ENCODE measurements at regions not wholly inside any gene's neighbourhood (a gene's known extent, or its start where the extent isn't known, plus 50 kb on each side); places are given as distances from the start of the nearest gene placed in this dataset.

- Mint-ChIP-seq H3K4me1 (peaks cover 19 to 30% (median 23%) of the 10 kb centered on the region in 4 donors), H3K4me3 (no peak overlapping the region), H3K27me3 (peaks cover 10% of the 10 kb centered on the region), H3K36me3 (no peaks in the 10 kb centered on the region), H3K27ac (no peak overlapping the region), H3K9me3 (no peaks in the 10 kb centered on the region)
- no peaks in the 10 kb centered on the region for H3K36me3 ChIP-seq (ENCODE audit: control insufficient read depth, insufficient read depth, low read length)
- H3K4me3 ChIP-seq (ENCODE audit: low read depth, low read length): no peak overlapping the region
- DNase-seq (no peak), ATAC-seq (ENCODE audit: low read depth in 2 of 2) (no peak)
- H3K27ac ChIP-seq (ENCODE audit: insufficient read depth, low read length, poor library complexity, severe bottlenecking): no peak overlapping the region
- no peaks in the 10 kb centered on the region for H3K9me3 ChIP-seq (ENCODE audit: control insufficient read depth in 2 of 2, low read length in 2 of 2)
- H3K4me1 ChIP-seq (ENCODE audit: control insufficient read depth, insufficient read depth, low read length, poor library complexity, severe bottlenecking): peaks cover 12% of the 10 kb centered on the region
- no peaks in the 10 kb centered on the region for H3K27me3 ChIP-seq (ENCODE audit: control insufficient read depth, insufficient read depth, low read length)
Measured at GRCh38 chr3:106339551-106339950, 470.7 kb upstream of the CBLB start.

DNA sequence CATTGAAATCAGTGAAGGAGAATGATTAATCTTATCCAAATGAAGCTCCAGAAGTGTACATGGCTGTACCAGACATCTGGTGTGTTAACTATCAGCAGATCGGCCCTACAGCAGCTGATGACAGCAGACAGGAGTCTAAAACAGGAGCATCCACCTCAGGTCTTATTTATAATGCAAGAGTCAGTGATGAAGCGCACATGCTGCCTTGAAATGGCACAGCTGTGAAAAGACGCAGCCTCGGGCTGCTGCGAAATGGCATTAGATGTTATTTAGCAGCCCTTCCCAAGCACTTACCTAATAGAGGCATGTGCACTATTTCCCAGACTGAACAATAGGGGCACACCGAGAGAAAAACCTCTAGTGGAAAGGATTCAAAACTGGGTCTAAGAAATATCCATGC lies 472.3 kb upstream of the CBLB start:
- no peak overlapping the region for H3K27ac Mint-ChIP-seq
- peaks cover 10% of the 10 kb centered on the region for H3K27me3 Mint-ChIP-seq
- H3K4me3 Mint-ChIP-seq: no peak overlapping the region
- no peaks in the 10 kb centered on the region for H3K36me3 Mint-ChIP-seq
- no peak for DNase-seq
- H3K9me3 ChIP-seq (ENCODE audit: control insufficient read depth in 2 of 2, low read length in 2 of 2): no peaks in the 10 kb centered on the region
- H3K27ac ChIP-seq (ENCODE audit: insufficient read depth, low read length, poor library complexity, severe bottlenecking): no peak overlapping the region
- peaks cover 12% of the 10 kb centered on the region for H3K4me1 ChIP-seq (ENCODE audit: control insufficient read depth, insufficient read depth, low read length, poor library complexity, severe bottlenecking)
- no peaks in the 10 kb centered on the region for H3K27me3 ChIP-seq (ENCODE audit: control insufficient read depth, insufficient read depth, low read length)
- H3K9me3 Mint-ChIP-seq: no peaks in the 10 kb centered on the region
- H3K4me1 Mint-ChIP-seq: peaks cover 14 to 23% (median 17%) of the 10 kb centered on the region in 4 donors
- no peak for ATAC-seq (ENCODE audit: low read depth in 2 of 2)
- no peaks in the 10 kb centered on the region for H3K36me3 ChIP-seq (ENCODE audit: control insufficient read depth, insufficient read depth, low read length)
- no peak overlapping the region for H3K4me3 ChIP-seq (ENCODE audit: low read depth, low read length)

DNA sequence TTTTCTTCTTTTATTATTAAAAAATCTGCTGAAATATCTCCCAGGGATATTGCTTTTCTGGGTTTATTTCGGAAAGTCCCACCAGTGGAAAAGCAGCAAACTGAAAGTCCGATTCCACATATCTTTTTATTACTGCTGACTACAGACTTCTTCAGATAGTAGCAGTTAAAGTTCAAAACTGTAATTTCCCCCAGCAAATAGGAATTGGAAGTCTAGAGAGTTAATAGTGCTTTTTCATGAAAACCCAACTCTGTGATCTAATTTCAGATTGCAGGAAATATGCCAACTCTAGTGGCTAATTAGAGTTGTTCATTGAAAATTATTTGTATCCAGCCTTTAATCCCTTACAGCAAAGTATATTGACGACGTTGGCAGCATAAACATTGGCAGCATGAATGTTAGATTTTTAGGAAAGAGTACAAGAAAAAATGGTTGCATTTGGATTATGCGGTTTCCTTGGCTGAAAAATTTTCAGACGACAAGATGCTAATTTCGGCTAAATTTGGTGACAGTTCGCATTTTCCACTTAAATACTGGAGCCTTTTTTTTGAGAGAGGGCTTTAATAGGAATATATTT lies 472.9 kb upstream of the CBLB start:
- Histone ChIP-seq H3K27ac (ENCODE audit: insufficient read depth, low read length, poor library complexity, severe bottlenecking) (no peak overlapping the region), H3K27me3 (ENCODE audit: control insufficient read depth, insufficient read depth, low read length) (no peaks in the 10 kb centered on the region), H3K9me3 (ENCODE audit: control insufficient read depth in 2 of 2, low read length in 2 of 2) (no peaks in the 10 kb centered on the region), H3K36me3 (ENCODE audit: control insufficient read depth, insufficient read depth, low read length) (no peaks in the 10 kb centered on the region), H3K4me3 (ENCODE audit: low read depth, low read length) (no peak overlapping the region), H3K4me1 (ENCODE audit: control insufficient read depth, insufficient read depth, low read length, poor library complexity, severe bottlenecking) (peaks cover 12% of the 10 kb centered on the region)
- Mint-ChIP-seq H3K9me3 (no peaks in the 10 kb centered on the region), H3K27me3 (peaks cover 10% of the 10 kb centered on the region), H3K36me3 (no peaks in the 10 kb centered on the region), H3K4me1 (peaks cover 11 to 19% (median 16%) of the 10 kb centered on the region in 4 donors), H3K27ac (no peak overlapping the region), H3K4me3 (no peak overlapping the region)
- ATAC-seq (ENCODE audit: low read depth in 2 of 2): no peak
- no peak for DNase-seq

DNA sequence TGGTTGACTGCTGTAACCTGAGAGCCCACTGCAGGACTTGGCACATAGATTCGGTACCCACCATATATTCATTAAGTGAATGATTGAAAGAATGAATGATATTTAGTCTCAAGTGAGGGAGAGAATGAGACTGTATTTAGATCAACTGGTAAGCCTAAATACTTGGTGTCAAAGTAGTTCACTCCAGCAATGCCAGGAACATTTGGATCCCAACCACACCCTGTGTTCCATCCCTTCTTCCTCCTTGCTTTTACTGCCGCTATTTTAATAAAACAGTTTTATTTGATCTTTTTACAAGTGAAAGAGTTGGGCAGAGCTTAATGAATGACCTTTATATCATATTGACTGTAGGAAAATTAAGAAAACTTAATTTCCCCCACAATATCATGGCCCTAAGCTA lies 473.6 kb upstream of the CBLB start:
- H3K4me3 ChIP-seq (ENCODE audit: low read depth, low read length): no peak overlapping the region
- ATAC-seq (ENCODE audit: low read depth in 2 of 2) (no peak), DNase-seq (no peak)
- no peaks in the 10 kb centered on the region for H3K9me3 Mint-ChIP-seq
- peaks cover 11 to 19% (median 15%) of the 10 kb centered on the region in 4 donors for H3K4me1 Mint-ChIP-seq
- no peak overlapping the region for H3K27ac ChIP-seq (ENCODE audit: insufficient read depth, low read length, poor library complexity, severe bottlenecking)
- no peaks in the 10 kb centered on the region for H3K9me3 ChIP-seq (ENCODE audit: control insufficient read depth in 2 of 2, low read length in 2 of 2)
- no peaks in the 10 kb centered on the region for H3K36me3 Mint-ChIP-seq
- H3K36me3 ChIP-seq (ENCODE audit: control insufficient read depth, insufficient read depth, low read length): no peaks in the 10 kb centered on the region
- no peak overlapping the region for H3K4me3 Mint-ChIP-seq
- H3K27ac Mint-ChIP-seq: no peak overlapping the region
- peaks cover 12% of the 10 kb centered on the region for H3K4me1 ChIP-seq (ENCODE audit: control insufficient read depth, insufficient read depth, low read length, poor library complexity, severe bottlenecking)
- H3K27me3 ChIP-seq (ENCODE audit: control insufficient read depth, insufficient read depth, low read length): no peaks in the 10 kb centered on the region
- H3K27me3 Mint-ChIP-seq: peaks cover 10% of the 10 kb centered on the region

GRCh38 chr3:106343811-106344210 lies 475.0 kb upstream of the CBLB start:
- no peaks in the 10 kb centered on the region for H3K27me3 ChIP-seq (ENCODE audit: control insufficient read depth, insufficient read depth, low read length)
- no peak overlapping the region for H3K27ac ChIP-seq (ENCODE audit: insufficient read depth, low read length, poor library complexity, severe bottlenecking)
- H3K4me1 Mint-ChIP-seq: peaks cover 0 to 14% (median 5%) of the 10 kb centered on the region in 4 donors
- peaks cover under 1% of the 10 kb centered on the region for H3K4me1 ChIP-seq (ENCODE audit: control insufficient read depth, insufficient read depth, low read length, poor library complexity, severe bottlenecking)
- no peaks in the 10 kb centered on the region for H3K9me3 ChIP-seq (ENCODE audit: control insufficient read depth in 2 of 2, low read length in 2 of 2)
- H3K27ac Mint-ChIP-seq: no peak overlapping the region
- H3K36me3 Mint-ChIP-seq: no peaks in the 10 kb centered on the region
- H3K36me3 ChIP-seq (ENCODE audit: control insufficient read depth, insufficient read depth, low read length): no peaks in the 10 kb centered on the region
- H3K27me3 Mint-ChIP-seq: peaks cover 10% of the 10 kb centered on the region
- H3K9me3 Mint-ChIP-seq: no peaks in the 10 kb centered on the region
- DNase-seq: no peak
- H3K4me3 Mint-ChIP-seq: no peak overlapping the region
- no peak for ATAC-seq (ENCODE audit: low read depth in 2 of 2)
- H3K4me3 ChIP-seq (ENCODE audit: low read depth, low read length): no peak overlapping the region

- Histone ChIP-seq H3K27ac (ENCODE audit: insufficient read depth, low read length, poor library complexity, severe bottlenecking) (no peak overlapping the region), H3K9me3 (ENCODE audit: control insufficient read depth in 2 of 2, low read length in 2 of 2) (no peaks in the 10 kb centered on the region), H3K27me3 (ENCODE audit: control insufficient read depth, insufficient read depth, low read length) (no peaks in the 10 kb centered on the region), H3K4me1 (ENCODE audit: control insufficient read depth, insufficient read depth, low read length, poor library complexity, severe bottlenecking) (no peaks in the 10 kb centered on the region), H3K36me3 (ENCODE audit: control insufficient read depth, insufficient read depth, low read length) (no peaks in the 10 kb centered on the region), H3K4me3 (ENCODE audit: low read depth, low read length) (no peak overlapping the region)
- H3K27ac Mint-ChIP-seq: no peak overlapping the region
- no peak overlapping the region for H3K4me3 Mint-ChIP-seq
- DNase-seq (no peak), ATAC-seq (ENCODE audit: low read depth in 2 of 2) (no peak)
- H3K4me1 Mint-ChIP-seq: peaks cover 5 to 20% (median 9%) of the 10 kb centered on the region in 4 donors
- no peaks in the 10 kb centered on the region for H3K36me3 Mint-ChIP-seq
- H3K9me3 Mint-ChIP-seq: no peaks in the 10 kb centered on the region
- H3K27me3 Mint-ChIP-seq: peaks cover 10% of the 10 kb centered on the region
Measured at GRCh38 chr3:106345353-106346027, 476.7 kb upstream of the CBLB start.

DNA sequence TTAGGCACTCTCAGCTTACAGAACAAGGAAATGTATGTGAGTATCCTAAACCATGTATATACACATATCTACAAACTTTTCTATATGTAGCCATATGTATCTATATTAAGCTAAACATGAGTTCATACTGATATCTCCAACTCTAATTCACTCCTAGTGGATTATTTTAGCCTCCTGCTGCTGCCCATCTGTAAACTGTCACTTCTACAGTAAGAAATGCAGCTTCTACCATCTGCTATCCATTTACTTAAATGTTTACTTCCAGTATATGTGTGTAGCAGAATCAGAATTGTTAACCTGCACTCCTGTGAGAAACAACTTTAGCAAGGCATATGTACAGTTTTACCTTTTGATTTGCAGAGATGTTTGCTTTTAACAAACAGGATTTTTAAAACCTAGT lies 478.5 kb upstream of the CBLB start:
- Mint-ChIP-seq H3K9me3 (no peaks in the 10 kb centered on the region), H3K4me3 (no peak overlapping the region), H3K4me1 (peaks cover 5 to 20% (median 9%) of the 10 kb centered on the region in 4 donors), H3K36me3 (no peaks in the 10 kb centered on the region), H3K27me3 (peaks cover 6% of the 10 kb centered on the region), H3K27ac (no peak overlapping the region)
- H3K4me3 ChIP-seq (ENCODE audit: low read depth, low read length): no peak overlapping the region
- H3K9me3 ChIP-seq (ENCODE audit: control insufficient read depth in 2 of 2, low read length in 2 of 2): no peaks in the 10 kb centered on the region
- no peak overlapping the region for H3K27ac ChIP-seq (ENCODE audit: insufficient read depth, low read length, poor library complexity, severe bottlenecking)
- DNase-seq: no peak
- no peaks in the 10 kb centered on the region for H3K4me1 ChIP-seq (ENCODE audit: control insufficient read depth, insufficient read depth, low read length, poor library complexity, severe bottlenecking)
- no peak for ATAC-seq (ENCODE audit: low read depth in 2 of 2)
- no peaks in the 10 kb centered on the region for H3K27me3 ChIP-seq (ENCODE audit: control insufficient read depth, insufficient read depth, low read length)
- no peaks in the 10 kb centered on the region for H3K36me3 ChIP-seq (ENCODE audit: control insufficient read depth, insufficient read depth, low read length)

GRCh38 chr3:106348139-106348690 lies 479.4 kb upstream of the CBLB start:
- H3K27me3 Mint-ChIP-seq: peaks cover 6% of the 10 kb centered on the region
- no peak for ATAC-seq (ENCODE audit: low read depth in 2 of 2)

More at GRCh38 chr3:106348139-106348690, 479.4 kb upstream of the CBLB start:
- Histone ChIP-seq H3K27ac (ENCODE audit: insufficient read depth, low read length, poor library complexity, severe bottlenecking) (no peak overlapping the region), H3K4me3 (ENCODE audit: low read depth, low read length) (no peak overlapping the region), H3K27me3 (ENCODE audit: control insufficient read depth, insufficient read depth, low read length) (no peaks in the 10 kb centered on the region), H3K9me3 (ENCODE audit: control insufficient read depth in 2 of 2, low read length in 2 of 2) (no peaks in the 10 kb centered on the region), H3K4me1 (ENCODE audit: control insufficient read depth, insufficient read depth, low read length, poor library complexity, severe bottlenecking) (no peaks in the 10 kb centered on the region), H3K36me3 (ENCODE audit: control insufficient read depth, insufficient read depth, low read length) (no peaks in the 10 kb centered on the region)
- no peak for DNase-seq
- Mint-ChIP-seq H3K4me1 (peaks cover 5 to 20% (median 9%) of the 10 kb centered on the region in 4 donors), H3K9me3 (peaks cover 0 to 1% (median 0%) of the 10 kb centered on the region in 7 donors), H3K36me3 (no peaks in the 10 kb centered on the region), H3K4me3 (no peak overlapping the region), H3K27ac (no peak overlapping the region)
